Superior temporal gyrus (tissue), 1 donor: ENCODE measurements at regions not wholly inside any gene's neighbourhood (a gene's known extent, or its start where the extent isn't known, plus 50 kb on each side); places are given as distances from the start of the nearest gene placed in this dataset.

ENCODE experiments used
- DNase-seq: peaks from one replicate; pipeline ENCODE4 v3.0.0-alpha.2; 2016; ENCODE audit errors: extremely low spot score

DNA sequence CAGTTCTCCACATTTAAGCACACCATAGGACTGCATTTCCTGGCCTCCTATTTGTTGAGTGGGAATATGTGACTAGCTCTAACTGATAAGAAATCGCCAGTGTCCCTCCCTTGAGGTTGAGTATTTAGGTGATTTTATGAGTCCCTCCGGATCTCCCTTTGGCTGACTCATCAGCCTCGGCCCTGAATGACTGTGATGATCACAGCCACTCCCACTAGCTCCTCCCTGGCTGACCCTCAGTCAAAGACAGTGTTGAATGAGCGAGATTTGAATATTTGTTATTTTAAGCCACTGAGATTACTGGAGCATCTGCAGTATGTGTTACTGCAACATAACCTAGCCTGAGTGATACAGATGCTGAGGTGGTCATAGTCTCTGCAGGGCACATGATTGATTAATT lies 515.3 kb downstream of the EPHB1 start:
- no peak for DNase-seq

DNA sequence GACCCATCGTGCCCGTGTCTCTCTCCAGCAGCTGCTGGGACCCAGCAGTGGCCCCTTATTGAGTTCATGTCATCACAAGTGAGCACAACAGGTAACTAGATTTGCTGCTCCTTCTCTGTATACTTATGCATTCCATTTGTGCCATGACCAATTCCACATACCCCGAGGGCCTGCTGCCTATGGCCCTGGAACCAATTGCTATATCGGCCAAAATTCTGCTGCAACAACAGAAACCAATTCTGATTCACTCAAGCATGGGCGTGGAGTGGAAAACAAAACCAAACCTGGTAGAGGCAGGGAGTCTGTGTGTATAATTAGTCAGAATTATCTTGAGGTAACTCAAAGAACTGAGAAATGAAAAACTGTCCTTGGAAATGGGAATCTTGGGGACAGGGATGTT lies 516.6 kb downstream of the EPHB1 start:
- DNase-seq, result no peak

DNA sequence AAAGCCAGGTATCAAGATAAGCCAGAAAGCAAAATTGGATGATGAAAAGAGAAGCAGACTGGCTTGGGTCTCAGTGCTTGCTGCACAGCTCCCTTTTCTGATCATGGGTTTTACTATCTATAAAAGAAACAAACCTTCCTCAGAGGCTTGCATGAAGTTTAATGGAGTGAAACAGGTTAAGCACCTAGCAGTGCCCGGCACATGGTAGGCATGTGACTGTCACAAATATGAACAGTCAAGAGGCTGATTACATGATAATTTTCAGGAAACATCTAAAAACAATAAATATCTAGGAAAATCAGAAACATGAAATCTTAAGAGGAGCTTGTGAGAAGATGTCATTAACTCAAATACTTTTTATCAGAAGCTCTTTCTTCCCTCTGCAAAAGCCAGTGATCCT lies 519.2 kb downstream of the EPHB1 start:
- no peak for DNase-seq

DNA sequence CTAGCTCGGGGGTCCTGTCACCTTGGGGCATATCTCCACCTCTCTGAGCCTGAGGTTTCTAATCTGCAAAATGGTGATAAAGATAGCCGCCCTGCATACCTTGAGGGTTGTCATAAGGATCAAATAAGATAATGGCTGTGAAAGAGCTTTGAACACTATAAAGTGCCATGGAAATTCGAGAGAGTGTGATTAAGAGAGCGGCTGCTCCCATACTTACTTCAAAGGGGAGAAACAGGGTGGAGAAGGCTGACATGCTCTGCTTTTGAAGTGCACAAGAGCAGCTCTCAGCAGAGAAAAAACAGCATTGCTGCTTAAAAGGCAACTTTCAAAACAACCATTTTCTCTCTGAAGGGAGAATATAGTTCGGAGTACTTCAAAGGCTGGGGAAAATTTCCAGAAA lies 529.2 kb downstream of the EPHB1 start:
- DNase-seq, result no peak

DNA sequence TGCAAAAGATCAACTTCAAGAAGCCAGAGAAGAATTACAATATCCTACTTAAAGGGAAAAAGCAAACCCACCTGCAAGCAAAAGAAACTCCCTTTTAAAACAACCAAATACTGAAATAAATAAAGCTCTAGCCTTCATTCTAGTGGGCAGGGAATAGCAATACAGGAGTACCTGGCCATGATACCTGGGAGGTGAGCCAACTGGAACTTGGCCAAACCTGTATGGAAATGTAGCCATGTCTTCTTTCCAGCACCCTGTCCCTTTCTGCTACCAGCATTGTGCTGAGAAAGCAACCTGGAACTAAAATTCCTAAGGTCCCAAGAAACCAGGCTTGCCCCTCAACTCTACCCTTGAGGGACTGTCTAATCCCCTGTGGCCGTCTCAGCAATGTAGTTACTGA lies 530.0 kb downstream of the EPHB1 start:
- DNase-seq, result no peak

DNA sequence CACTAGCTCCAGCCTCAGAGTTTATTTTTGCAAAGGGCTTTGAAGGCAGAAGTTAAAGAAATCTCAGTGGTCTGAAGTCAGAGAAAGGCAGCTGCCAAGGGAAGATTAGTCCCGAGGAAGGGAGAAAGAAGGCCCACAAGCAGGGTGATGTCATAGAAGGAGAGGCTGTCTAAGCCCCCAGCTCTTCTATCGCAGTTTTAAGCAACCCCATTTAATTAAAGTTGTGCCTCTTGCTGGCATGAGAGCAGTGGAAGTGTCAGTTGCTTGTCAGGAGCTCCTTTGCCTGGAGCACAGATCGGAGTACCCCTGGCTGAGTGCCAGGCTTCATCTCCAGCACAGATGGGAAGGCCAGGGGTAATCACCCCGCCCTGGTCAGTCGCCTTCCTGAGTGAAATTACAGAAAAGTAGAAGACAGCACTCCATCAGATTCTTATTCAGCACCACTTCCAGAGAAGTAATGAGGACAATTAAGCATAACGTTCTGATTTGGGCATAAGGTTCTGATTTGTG lies 530.7 kb downstream of the EPHB1 start:
- DNase-seq, result no peak

DNA sequence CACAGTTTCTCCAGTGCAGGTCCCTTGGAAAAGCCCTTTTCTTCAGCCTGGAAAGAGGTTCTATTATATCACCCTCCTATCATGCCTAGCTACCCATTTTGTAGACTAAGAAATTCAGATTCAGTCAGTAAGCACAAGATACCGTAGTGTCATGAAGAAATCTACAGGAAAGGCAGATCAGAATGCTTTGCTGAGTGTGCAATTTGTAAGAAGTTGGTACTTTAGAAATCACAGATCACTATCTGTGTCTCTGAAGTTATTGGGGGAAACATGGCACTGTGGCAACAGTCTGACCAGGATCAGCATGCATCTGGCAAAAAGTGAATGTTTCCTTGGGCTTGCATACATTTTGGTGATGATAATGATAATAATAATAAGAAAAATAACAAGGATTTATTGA lies 531.8 kb downstream of the EPHB1 start:
- DNase-seq, result no peak

DNA sequence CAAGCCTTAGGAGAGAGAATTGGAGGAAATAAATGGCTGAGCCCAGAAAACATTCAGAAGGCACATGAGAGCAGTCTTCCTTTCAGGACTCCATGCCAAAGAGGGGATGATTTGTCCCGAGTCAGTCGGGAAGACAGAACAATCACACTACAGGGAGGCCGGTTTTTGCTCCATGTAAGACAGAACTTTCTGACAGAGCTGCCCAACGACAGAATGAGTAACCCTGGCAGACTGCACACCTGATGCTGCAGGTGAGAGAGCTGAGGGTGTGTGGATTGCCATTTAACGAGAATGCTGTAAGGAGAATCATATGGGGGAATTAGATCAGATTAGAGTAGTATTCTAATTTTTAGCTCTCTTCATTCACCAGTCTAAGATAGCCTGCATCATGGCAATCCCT lies 533.0 kb downstream of the EPHB1 start:
- DNase-seq, result no peak

DNA sequence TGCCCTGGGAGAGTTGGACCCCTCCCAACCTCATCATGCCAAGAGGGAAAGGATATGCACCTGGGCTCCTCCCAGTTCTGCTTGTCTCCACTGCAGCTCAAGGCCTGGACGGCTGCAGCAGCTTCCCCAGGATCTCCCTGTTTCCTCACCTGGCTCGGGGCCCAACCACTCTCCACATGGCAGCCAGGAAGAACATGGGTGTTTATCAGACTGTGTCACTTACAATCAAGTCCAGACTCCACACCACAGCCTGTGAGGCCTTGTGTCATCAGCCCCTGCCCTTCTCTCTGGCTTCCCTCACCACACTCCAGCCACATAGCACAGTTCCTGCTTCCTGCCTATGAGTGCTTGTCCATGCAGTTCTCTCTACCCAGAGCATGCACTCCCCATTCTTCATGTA lies 534.4 kb downstream of the EPHB1 start:
- DNase-seq, result no peak

DNA sequence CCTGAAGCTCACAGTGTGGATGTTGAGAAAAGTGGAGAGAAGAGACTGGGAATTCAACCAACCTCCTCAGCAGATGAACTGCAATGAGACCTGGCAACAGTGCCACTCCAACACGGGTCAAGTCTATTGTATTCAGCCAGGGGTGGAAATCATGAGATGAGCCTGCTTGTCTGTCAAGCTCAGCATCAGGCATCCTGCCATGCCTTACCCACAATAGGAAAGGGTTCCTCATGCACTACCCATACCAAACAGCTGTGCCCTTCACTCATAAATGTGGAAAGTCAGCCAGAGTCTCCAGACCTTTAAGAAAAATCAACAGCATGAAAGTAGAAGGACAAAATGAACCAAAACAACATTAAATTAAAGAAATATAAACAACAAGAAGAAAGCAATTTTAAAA lies 542.1 kb downstream of the EPHB1 start:
- DNase-seq, result no peak

DNA sequence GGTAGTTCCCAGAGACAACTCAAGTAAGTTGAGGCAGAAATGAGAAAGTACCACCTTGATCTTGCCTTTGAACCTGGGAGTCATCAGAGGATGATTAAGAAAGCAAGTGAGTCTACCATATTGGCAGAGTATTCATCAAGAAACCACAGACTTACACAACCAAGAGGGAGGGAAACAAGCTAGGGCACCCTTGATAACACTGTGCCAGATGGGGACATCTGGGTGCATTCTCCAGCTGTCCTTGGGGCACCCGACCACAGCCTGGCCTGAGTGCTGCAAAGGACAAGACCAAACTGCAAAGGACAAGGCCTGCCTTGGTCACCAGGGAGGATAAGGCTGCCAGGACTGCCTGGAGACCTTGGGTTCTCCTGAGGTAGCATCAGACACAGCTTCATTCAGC lies 553.6 kb downstream of the EPHB1 start:
- no peak for DNase-seq

DNA sequence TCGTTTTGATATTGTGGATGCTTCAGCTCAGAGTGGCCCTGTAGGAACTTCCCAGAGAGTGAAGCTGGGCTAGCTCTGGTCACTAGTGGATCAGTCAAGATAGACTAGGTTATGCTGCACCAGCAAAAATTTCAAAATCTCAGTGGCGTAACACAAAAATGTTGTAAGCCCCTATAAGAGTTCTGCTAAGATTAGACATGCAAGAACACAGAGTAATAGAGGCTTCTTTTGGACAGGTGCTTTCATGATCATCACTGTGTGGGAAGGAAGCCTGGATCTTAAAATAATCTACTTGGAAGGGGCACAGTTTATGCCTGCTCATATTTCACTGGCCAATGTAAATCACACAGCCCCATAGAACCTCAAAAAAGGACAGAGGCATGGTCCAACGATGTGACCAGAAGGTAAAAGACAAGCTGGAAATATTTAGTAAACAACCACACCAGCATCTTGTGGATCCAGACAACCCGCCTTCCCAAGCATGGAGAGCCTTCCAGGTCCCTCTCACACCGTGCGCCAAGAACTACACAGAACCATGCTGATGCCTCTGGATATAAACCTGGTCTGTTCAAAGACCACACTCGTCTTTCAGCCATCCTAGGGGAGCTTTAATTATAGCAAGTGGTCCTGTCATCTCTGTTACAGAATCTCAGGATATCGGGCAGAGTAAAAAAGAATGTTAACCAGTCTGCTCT lies 554.3 kb downstream of the EPHB1 start:
- DNase-seq, result peak; percentile 40

DNA sequence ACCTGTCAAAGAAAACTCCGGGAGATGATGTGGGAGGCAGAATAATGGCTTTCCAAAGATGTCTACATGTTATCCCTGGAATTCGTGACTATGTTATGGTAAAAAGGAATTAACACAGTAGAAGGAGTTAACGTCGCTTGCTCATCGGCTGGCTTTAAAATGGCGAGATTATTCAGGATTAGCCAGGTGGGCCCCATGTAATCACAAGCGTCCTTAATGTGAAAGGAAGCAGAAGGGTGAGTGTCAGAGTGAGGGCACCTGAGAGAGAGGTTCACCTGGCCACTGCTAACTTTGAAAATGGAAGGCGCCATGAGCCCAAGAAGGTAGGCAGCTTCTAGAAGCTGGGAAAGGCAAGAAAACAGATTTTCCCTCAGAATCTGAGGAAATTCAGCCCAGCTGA lies 557.2 kb downstream of the EPHB1 start:
- no peak for DNase-seq

DNA sequence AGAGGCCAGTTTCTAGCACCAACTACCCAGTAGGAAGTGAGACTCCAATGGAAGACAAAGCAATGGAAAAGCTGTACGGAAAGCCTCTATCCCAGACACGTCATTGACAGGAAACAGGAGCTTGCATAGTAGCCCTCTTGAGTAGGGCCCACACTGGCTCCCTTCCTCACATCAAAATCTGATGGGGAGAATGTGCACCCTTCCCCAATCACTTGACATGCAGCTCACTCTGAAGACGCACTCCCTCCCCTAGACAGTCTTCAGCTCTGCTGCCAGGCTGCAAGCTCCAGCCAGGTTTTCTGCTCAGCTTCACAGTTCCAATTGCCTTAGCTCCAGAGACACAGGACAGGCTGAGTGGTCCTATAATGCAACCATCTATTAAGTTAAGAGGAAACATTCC lies 567.8 kb downstream of the EPHB1 start:
- DNase-seq, result no peak

DNA sequence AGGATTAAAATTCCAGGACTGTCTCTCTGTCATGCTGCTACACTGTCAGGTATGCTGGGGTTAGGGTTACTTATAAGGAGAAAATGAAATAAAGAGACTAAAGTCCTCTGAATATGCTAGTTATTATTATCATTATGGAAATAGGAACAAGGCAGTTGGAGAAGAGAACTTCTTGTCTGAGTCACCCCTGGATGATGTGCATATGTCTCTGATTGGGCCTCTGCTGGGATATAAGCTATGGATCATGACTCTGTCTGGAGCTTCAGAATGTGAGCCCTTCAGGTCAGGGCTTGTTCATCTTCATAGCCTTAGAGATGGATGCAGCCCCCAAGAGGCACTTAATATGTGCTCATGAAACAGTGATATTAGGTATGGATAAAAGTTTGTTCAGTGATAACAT lies 569.6 kb downstream of the EPHB1 start:
- DNase-seq, result no peak

DNA sequence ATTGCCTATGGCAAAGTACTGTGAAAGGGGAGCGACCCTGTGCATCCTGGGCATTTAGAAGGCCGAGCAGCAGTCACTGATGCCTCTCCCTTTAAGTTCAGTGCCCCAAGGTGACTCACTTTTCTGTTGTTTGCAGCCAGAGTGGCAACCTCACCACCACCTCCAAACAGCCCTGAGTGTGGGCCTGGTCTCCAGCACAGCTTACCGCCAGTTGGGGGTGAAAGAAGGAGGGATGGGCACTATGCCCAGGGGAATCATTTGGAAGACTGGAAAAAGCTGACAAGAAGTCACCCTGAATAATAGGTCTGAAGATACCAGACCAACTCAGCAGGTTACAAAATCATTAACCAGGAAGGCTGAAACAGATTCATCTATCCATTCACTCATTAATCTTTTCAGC lies 571.8 kb downstream of the EPHB1 start:
- DNase-seq, result no peak

DNA sequence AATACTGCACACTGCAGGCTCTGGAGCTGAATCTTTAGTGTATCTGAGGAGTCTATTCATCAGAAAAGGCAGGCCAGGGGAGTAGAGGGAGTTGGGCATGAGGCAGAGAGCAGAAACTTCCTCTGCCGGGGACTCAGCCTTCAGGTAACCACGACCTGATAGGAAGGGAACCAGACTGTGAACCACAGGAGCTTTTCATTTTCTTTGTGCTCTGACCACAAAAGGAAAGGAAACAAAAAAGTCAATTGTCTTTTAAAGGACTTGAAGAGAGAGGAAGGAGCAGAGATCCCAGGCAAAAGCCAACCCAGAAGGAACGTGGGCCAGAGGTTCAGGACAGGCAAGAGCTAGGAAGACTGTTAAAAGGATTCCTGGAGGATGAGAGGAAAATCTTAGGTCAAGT lies 573.3 kb downstream of the EPHB1 start:
- DNase-seq, result no peak

DNA sequence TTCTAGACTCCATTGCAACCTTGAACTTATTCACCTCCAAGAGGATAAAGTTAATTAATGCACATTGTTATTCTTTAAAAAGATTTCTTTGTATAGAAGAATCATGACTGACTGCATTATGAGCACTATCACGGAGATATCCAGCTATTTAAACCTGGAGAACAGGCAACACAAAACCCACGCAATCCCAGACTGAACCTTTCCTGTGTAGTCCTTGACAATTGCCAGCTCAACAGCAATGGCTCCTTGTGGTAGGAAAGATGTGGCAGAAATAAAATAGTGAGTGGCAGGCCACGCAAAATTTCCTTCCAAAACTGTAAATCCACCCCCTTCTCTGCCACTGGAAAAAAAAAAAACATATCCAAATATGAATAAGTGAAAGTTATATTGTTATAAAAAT lies 573.7 kb downstream of the EPHB1 start:
- no peak for DNase-seq

DNA sequence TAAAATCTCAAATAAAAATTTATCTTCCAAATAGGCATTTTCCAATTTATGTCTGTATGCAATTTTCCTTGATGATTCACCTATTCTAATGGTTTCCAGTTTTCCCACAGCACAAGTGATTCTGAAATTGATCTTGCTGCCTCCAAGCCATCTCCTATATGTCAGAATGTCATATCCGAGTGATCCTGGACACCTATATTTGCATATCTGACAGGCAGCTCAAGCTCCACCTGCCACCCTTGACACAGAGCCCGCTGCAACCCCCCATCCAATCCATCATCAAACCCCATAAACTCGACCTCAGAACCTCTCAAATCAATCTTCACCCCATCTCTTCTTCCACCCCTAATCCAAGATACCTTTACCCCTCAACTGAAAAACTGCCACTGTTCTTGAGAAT lies 579.5 kb downstream of the EPHB1 start:
- no peak for DNase-seq

DNA sequence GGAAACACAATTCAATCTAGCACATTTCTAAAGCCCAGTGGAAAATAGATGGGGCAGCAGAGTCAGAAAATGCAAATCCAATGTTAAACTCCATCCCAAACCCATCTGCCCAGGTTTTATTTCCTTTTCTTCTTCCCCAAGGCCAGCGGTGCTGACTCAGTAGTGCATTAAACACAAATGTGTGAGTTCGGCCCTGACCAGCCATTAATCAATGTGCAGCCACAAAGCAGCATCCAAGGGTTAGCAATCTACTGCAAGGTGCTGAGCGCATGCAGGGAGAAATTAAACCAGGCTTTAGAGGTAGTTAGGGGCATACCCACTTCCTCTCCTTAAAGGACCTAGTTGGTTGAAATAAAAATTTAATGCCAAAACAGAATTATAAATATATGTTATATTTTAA lies 583.3 kb upstream of the PPP2R3A start:
- DNase-seq, result no peak

DNA sequence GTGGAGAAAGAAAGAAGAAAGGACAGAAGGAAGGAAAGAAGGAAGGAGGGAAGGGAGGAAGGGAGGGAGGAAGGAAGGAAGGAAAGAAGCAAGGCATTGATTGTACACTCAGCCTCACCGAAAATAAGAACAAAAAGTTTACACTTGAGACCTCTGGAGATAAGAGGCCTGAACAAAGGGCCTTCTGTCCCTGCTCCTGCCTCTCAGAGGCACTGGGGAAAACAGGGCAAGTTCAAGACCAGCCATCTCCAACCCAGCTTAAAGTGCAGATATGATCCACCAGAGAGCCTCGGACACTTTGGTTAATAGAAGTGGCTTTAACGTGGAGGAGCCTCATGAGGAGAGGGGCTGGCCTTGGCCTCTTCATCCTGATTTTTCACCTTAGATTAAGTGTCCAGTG lies 582.9 kb upstream of the PPP2R3A start:
- no peak for DNase-seq

DNA sequence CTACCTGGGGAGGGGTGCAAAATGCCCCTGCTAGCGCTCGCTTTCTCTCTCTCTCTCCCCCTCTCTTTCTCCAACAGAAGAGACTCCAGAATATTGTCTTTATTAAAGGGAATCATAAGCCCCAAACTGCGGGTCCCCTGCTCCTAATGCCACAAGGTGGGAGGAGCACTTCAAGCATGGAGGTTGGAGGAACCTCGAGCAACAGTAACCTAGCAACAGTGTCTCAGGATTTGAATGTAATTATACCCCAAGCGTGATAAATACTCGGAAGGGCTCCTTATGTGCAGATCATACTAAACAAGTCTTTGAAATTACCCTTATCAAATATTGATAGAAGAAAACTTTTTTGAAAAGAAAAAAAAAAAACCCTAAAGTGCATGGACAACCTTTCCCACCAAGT lies 582.2 kb upstream of the PPP2R3A start:
- no peak for DNase-seq

DNA sequence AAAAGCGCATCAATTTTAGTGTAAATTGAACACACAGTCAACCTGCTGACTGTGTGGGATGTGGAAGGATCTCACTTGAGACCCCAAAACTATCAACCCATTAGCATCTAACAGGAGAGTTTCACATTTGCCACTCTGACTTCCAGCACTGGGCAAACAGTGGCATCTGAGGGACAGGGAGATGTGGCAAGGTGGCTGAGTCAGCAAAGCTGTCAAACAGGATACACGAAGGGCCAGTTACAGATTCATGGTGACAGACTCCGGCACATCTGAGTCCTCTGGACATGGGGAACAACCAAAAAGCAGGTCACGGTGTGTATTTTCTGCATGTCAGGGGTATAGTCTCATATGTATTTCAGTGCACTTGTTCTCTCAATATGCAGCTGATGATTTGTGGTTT lies 573.4 kb upstream of the PPP2R3A start:
- no peak for DNase-seq

DNA sequence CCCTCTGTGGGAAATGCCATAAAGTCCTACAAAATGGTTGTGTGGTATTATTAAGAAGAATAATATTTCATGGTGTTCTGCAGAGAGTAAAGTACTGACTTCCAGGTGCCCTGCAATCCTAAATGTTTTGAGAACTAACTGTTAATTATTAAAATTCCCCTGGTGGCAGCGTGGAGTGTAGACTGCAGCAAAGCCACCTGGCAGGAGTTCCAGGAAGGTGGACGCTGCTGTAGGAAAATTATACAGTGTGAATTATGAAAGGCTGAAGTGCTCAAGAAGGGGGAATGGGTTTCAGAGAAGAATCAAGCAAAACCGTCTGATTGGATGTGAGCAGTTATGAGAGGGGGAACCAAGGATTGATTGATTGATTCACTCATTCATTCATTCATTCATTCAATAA lies 572.4 kb upstream of the PPP2R3A start:
- DNase-seq, result no peak
